PC-3 (cell line): ENCODE measurements at regions not wholly inside any gene's neighbourhood (a gene's known extent, or its start where the extent isn't known, plus 50 kb on each side); places are given as distances from the start of the nearest gene placed in this dataset.

Source experiments
- EZH2 ChIP-seq: fragments of 300-600 bp; sonication (generic); IDR thresholded peaks from one replicate; pipeline ENCODE4 v1.6.1; 2017; ENCODE audit warnings: antibody characterized with exemption, mild to moderate bottlenecking, low read length; ENCODE audit not compliant: unreplicated experiment
- EZH2phosphoT487 ChIP-seq: fragments of 300-600 bp; sonication (generic); IDR thresholded peaks from 2 replicates; pipeline ENCODE4 v1.6.1; 2018; ENCODE audit warnings: mild to moderate bottlenecking, antibody characterized with exemption, low read length, borderline replicate concordance
- TF ChIP-seq, protein P1 (sequence below): fragments of 300-600 bp; sonication (generic); conservative IDR thresholded peaks from 2 replicates; pipeline ENCODE4 v1.5.1; 2017; ENCODE audit warnings: antibody characterized with exemption, low read depth, mild to moderate bottlenecking, low read length

DNA sequence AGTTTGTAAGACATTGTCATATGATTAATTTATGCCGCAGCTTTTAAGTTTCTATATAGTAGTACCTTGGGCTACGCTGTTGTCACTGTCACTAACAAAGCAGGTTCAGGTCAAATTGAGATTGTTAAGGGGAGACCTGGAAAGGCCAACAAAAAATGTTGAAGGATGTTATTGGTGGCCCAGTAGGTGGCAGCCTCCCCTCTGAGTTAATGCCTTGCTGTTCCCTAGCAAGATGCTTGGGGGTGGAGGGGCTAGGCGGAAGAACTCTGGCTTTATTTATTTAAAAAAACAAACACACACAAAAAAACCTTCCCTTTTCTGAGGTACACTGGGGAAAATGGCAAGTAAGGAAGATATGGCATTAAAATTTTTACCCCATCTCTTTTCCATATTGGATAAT, 128.3 kb upstream of the ATP5MC3 start:
- TF ChIP-seq, protein P1, sequence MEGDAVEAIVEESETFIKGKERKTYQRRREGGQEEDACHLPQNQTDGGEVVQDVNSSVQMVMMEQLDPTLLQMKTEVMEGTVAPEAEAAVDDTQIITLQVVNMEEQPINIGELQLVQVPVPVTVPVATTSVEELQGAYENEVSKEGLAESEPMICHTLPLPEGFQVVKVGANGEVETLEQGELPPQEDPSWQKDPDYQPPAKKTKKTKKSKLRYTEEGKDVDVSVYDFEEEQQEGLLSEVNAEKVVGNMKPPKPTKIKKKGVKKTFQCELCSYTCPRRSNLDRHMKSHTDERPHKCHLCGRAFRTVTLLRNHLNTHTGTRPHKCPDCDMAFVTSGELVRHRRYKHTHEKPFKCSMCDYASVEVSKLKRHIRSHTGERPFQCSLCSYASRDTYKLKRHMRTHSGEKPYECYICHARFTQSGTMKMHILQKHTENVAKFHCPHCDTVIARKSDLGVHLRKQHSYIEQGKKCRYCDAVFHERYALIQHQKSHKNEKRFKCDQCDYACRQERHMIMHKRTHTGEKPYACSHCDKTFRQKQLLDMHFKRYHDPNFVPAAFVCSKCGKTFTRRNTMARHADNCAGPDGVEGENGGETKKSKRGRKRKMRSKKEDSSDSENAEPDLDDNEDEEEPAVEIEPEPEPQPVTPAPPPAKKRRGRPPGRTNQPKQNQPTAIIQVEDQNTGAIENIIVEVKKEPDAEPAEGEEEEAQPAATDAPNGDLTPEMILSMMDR = peak; percentile 76
- no peak for TF ChIP-seq EZH2phosphoT487
- no peak for TF ChIP-seq EZH2
